K562 (cell line): ENCODE measurements at regions not wholly inside any gene's neighbourhood (a gene's known extent, or its start where the extent isn't known, plus 50 kb on each side); places are given as distances from the start of the nearest gene placed in this dataset.

Source experiments
- BRCA1 ChIP-seq, 2 experiments: fragments of 450-650 bp in 1 of 2; sonication (generic) in 1 of 2; formaldehyde crosslinking in 1 of 2; IDR thresholded peaks; 2 replicates each; pipeline versions ENCODE4 v1.5.0 to v1.6.1; 2017 to 2020; ENCODE audit warnings: mild to moderate bottlenecking in 1 of 2, missing genetic modification reagents in 1 of 2
- CSDE1 ChIP-seq, 2 experiments: fragments of 450-650 bp; IDR thresholded peaks; 2 replicates each; pipeline ENCODE4 v1.6.1; 2016; ENCODE audit warnings: mild to moderate bottlenecking in 1 of 2
- ELK1 ChIP-seq: sonication (generic); formaldehyde crosslinking; IDR thresholded peaks from 2 replicates; pipeline ENCODE4 v1.8.1; 2022; ENCODE audit warnings: missing genetic modification reagents
- EWSR1 ChIP-seq: fragments of 450-650 bp; IDR thresholded peaks from 2 replicates; pipeline ENCODE4 v1.6.1; 2018; ENCODE audit warnings: borderline replicate concordance, mild to moderate bottlenecking, low read depth, moderate library complexity; ENCODE audit not compliant: partially characterized antibody
- IRF1 ChIP-seq: sonication (generic); formaldehyde crosslinking; IDR thresholded peaks from 2 replicates; pipeline ENCODE4 v1.8.0; 2022; ENCODE audit warnings: missing genetic modification reagents, mild to moderate bottlenecking, borderline replicate concordance
- L3MBTL2 ChIP-seq: fragments of 450-650 bp; IDR thresholded peaks from 2 replicates; pipeline ENCODE4 v1.6.1; 2016; ENCODE audit warnings: mild to moderate bottlenecking, moderate library complexity
- SAFB ChIP-seq: fragments of 200-400 bp; formaldehyde crosslinking; IDR thresholded peaks from 2 replicates; pipeline ENCODE4 v1.6.1; 2017; ENCODE audit warnings: low read depth, low read length, borderline replicate concordance
- ZKSCAN8 ChIP-seq: fragments of 200-800 bp; sonication (Bioruptor generic); IDR thresholded peaks from 2 replicates; pipeline ENCODE4 v1.6.1; 2016; ENCODE audit warnings: missing genetic modification characterization, missing compliant biosample characterization
- ZNF263 ChIP-seq: sonication (generic); formaldehyde crosslinking; IDR thresholded peaks from 2 replicates; pipeline ENCODE4 v1.8.0; 2022; ENCODE audit warnings: mild to moderate bottlenecking, missing genetic modification reagents, borderline replicate concordance
- ZNF311 ChIP-seq: fragments of 250-450 bp; sonication (Bioruptor Pico); IDR thresholded peaks from 2 replicates; pipeline ENCODE4 v1.4.0; 2020; ENCODE audit warnings: mild to moderate bottlenecking, moderate library complexity
- ZNF354B ChIP-seq: fragments of 250-450 bp; sonication (Bioruptor Pico); IDR thresholded peaks from 2 replicates; pipeline ENCODE4 v1.4.0; 2020
- ZNF655 ChIP-seq: fragments of 250-450 bp; sonication (Bioruptor Pico); IDR thresholded peaks from 2 replicates; pipeline ENCODE4 v1.5.0; 2021
- ZNF740 ChIP-seq, 3 experiments: fragments of 200-800 bp in 1 of 3; sonication (Bioruptor generic) in 1 of 3; sonication (generic) in 1 of 3; formaldehyde crosslinking in 1 of 3; IDR thresholded peaks; 2 replicates each; pipeline versions ENCODE4 v1.6.1 to v1.8.0; 2016 to 2022; ENCODE audit warnings: mild to moderate bottlenecking in 2 of 3, missing compliant biosample characterization in 2 of 3, missing genetic modification characterization in 2 of 3, missing genetic modification reagents in 1 of 3

GRCh38 chr6:15904651-15905376 is 224.1 kb upstream of the MYLIP start (continued):
- no peak for TF ChIP-seq ZNF263
- TF ChIP-seq EWSR1, result no peak
- no peak for TF ChIP-seq BRCA1 (IDR thresholded peaks at IDR 0.05)
- no peak for TF ChIP-seq BRCA1 (CRISPR knock-in tag; IDR thresholded peaks at IDR 0.05)
- no peak for TF ChIP-seq ELK1
- peak; percentile 32; the same call in 1 of the 2 replicates for TF ChIP-seq L3MBTL2
- TF ChIP-seq SAFB, result no peak
- TF ChIP-seq CSDE1 (IDR thresholded peaks at IDR 0.05), result no peak
- TF ChIP-seq IRF1 (CRISPR knock-in tag), result no peak
- TF ChIP-seq ZNF311 (CRISPR knock-in tag), result peak; percentile 99
- TF ChIP-seq ZKSCAN8 (CRISPR knock-in tag), result peak; percentile 94
- TF ChIP-seq ZNF740 (CRISPR knock-in tag; IDR thresholded peaks at IDR 0.05), result no peak
- peak in 1 of 2 experiments; percentile 98; a peak in 2 of 4 replicates for TF ChIP-seq ZNF740 (tag; IDR thresholded peaks at IDR 0.05)
- peak; percentile 81 for TF ChIP-seq ZNF655 (CRISPR knock-in tag)
- TF ChIP-seq ZNF354B (CRISPR knock-in tag), result peak; percentile 92
